Osteocyte (in vitro differentiated cells): ENCODE measurements at regions not wholly inside any gene's neighbourhood (a gene's known extent, or its start where the extent isn't known, plus 50 kb on each side); places are given as distances from the start of the nearest gene placed in this dataset.

Experiments used
- DNase-seq: peaks from one replicate; pipeline ENCODE4 v3.0.0; 2021; ENCODE audit warnings: mixed read lengths; ENCODE audit not compliant: unreplicated experiment; ENCODE audit errors: extremely low spot score
- H3K27ac Mint-ChIP-seq: one replicate; pipeline ENCODE4 v1.8.0; 2021; ENCODE audit warnings: mild to moderate bottlenecking, mixed read lengths; ENCODE audit not compliant: unreplicated experiment
- H3K27me3 Mint-ChIP-seq: one replicate; pipeline ENCODE4 v1.8.0; 2021; ENCODE audit warnings: mixed read lengths; ENCODE audit not compliant: unreplicated experiment
- H3K36me3 Mint-ChIP-seq: one replicate; pipeline ENCODE4 v1.8.0; 2021; ENCODE audit warnings: mixed read lengths; ENCODE audit not compliant: unreplicated experiment
- H3K4me1 Mint-ChIP-seq: one replicate; pipeline ENCODE4 v1.8.0; 2021; ENCODE audit warnings: mixed read lengths; ENCODE audit not compliant: unreplicated experiment
- H3K4me3 Mint-ChIP-seq: one replicate; pipeline ENCODE4 v1.8.0; 2021; ENCODE audit warnings: mild to moderate bottlenecking, moderate library complexity, mixed read lengths; ENCODE audit not compliant: unreplicated experiment
- H3K9me3 Mint-ChIP-seq: one replicate; pipeline ENCODE4 v1.8.0; 2021; ENCODE audit warnings: mixed read lengths; ENCODE audit not compliant: unreplicated experiment
- CTCF ChIP-seq: fragments of 200-600 bp; sonication (generic); IDR thresholded peaks from 2 replicates; pipeline ENCODE4 v1.5.0; 2021; ENCODE audit warnings: antibody characterized with exemption, mild to moderate bottlenecking, moderate library complexity

- no peak for DNase-seq
- H3K36me3 Mint-ChIP-seq = peaks cover 6% of the 10 kb centered on the region
- H3K27me3 Mint-ChIP-seq = no peaks in the 10 kb centered on the region
- no peak overlapping the region for H3K4me3 Mint-ChIP-seq
- peaks cover 4% of the 10 kb centered on the region for H3K4me1 Mint-ChIP-seq
- TF ChIP-seq CTCF = no peak
- H3K27ac Mint-ChIP-seq = no peak overlapping the region
- peaks cover 3% of the 10 kb centered on the region for H3K9me3 Mint-ChIP-seq
Observed at GRCh38 chr14:60585676-60586075, 63.6 kb downstream of the SIX1 start.

- peaks cover 9% of the 10 kb centered on the region for H3K4me1 Mint-ChIP-seq
- H3K9me3 Mint-ChIP-seq = no peaks in the 10 kb centered on the region
- no peak for DNase-seq
- TF ChIP-seq CTCF = no peak
- no peaks in the 10 kb centered on the region for H3K27me3 Mint-ChIP-seq
- no peak overlapping the region for H3K27ac Mint-ChIP-seq
- peaks cover 3% of the 10 kb centered on the region for H3K36me3 Mint-ChIP-seq
- H3K4me3 Mint-ChIP-seq = no peak overlapping the region
Observed at GRCh38 chr14:60589442-60589841, 59.8 kb downstream of the SIX1 start.

GRCh38 chr14:60590991-60591414 is 58.3 kb downstream of the SIX1 start:
- H3K36me3 Mint-ChIP-seq = peaks cover 3% of the 10 kb centered on the region
- no peaks in the 10 kb centered on the region for H3K27me3 Mint-ChIP-seq
- no peak for TF ChIP-seq CTCF
- DNase-seq = no peak
- H3K27ac Mint-ChIP-seq = peak overlapping the region; percentile 40
- H3K4me1 Mint-ChIP-seq = peaks cover 9% of the 10 kb centered on the region
- no peaks in the 10 kb centered on the region for H3K9me3 Mint-ChIP-seq
- no peak overlapping the region for H3K4me3 Mint-ChIP-seq
